ENCODE measurements at regions not wholly inside any gene's neighbourhood (a gene's known extent, or its start where the extent isn't known, plus 50 kb on each side); places are given as distances from the start of the nearest gene placed in this dataset.

DNA sequence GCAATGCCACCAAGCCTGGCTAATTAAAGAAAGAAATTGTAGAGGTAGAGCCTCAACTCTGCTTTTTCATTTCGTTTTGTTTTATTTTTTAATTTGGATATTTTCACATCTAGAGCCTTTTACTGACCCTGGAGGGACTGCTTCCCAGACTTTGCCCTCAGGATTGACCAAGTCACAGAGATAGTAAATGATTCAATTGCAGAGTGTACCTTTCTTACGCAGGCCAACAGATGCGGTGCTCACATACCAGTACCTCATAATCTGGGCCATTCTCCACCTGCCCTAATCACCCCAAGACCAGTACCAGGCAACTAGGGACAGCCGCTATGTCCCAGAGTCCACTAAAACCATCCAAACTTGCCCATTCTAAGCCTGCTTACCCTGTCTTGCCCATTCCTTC lies 110.8 kb downstream of the DDX1 start:
- H3K4me2 ChIP-seq (ENCODE audit: low read length): no peak overlapping the region
- H3K9me3 ChIP-seq (ENCODE audit: insufficient read depth, low read length): no peaks in the 10 kb centered on the region
- no peak overlapping the region for H3K9ac ChIP-seq (ENCODE audit: low read length)
- no peaks in the 10 kb centered on the region for H3K79me2 ChIP-seq (ENCODE audit: low read length)
- no peaks in the 10 kb centered on the region for H3K27me3 ChIP-seq (ENCODE audit: low read depth, low read length)
- TF ChIP-seq EZH2phosphoT487 (IDR thresholded peaks at IDR 0.05; ENCODE audit: low read depth): no peak
- TF ChIP-seq, protein P1, sequence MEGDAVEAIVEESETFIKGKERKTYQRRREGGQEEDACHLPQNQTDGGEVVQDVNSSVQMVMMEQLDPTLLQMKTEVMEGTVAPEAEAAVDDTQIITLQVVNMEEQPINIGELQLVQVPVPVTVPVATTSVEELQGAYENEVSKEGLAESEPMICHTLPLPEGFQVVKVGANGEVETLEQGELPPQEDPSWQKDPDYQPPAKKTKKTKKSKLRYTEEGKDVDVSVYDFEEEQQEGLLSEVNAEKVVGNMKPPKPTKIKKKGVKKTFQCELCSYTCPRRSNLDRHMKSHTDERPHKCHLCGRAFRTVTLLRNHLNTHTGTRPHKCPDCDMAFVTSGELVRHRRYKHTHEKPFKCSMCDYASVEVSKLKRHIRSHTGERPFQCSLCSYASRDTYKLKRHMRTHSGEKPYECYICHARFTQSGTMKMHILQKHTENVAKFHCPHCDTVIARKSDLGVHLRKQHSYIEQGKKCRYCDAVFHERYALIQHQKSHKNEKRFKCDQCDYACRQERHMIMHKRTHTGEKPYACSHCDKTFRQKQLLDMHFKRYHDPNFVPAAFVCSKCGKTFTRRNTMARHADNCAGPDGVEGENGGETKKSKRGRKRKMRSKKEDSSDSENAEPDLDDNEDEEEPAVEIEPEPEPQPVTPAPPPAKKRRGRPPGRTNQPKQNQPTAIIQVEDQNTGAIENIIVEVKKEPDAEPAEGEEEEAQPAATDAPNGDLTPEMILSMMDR (IDR thresholded peaks at IDR 0.05; ENCODE audit: low read depth, low read length): no peak
- no peak overlapping the region for H3K27ac ChIP-seq (ENCODE audit: low read length)
- H3K4me1 ChIP-seq (ENCODE audit: low read length): no peaks in the 10 kb centered on the region
- H2AFZ ChIP-seq (ENCODE audit: low read depth, low read length): no peak overlapping the region
- H4K20me1 ChIP-seq (ENCODE audit: insufficient read depth, low read length): no peaks in the 10 kb centered on the region
- no peak overlapping the region for H3K4me3 ChIP-seq (ENCODE audit: low read length)
- H3K36me3 ChIP-seq (replicated peaks; ENCODE audit: low read depth, low read length): no peaks in the 10 kb centered on the region

DNA sequence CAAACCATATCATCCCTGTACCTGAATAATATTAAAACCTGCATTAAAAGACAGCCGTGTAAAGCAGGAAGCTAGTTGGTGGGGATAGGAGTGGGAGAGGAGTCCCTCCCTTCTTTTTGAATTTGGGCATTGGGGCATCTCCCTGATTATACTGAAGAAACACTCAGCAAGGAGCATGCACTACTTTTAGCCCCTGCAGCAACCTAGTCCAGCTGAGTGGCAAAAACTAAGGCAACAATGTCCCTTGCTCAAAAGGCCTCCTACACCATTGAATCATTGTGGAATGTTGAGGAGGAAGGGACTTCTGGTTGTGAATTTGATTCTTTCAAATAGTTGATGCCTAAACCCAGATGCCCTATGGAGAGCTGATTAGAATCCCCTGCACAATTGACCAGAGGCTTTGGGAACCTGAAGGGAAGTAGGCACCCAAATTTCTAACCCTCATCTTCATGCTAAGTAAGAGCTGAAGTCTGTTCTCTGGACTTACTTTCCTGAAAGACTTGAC lies 111.7 kb downstream of the DDX1 start:
- H3K27ac ChIP-seq (ENCODE audit: low read length): no peak overlapping the region
- H3K4me1 ChIP-seq (ENCODE audit: low read length): no peaks in the 10 kb centered on the region
- no peaks in the 10 kb centered on the region for H3K9me3 ChIP-seq (ENCODE audit: insufficient read depth, low read length)
- H4K20me1 ChIP-seq (ENCODE audit: insufficient read depth, low read length): no peaks in the 10 kb centered on the region
- H3K27me3 ChIP-seq (ENCODE audit: low read depth, low read length): no peaks in the 10 kb centered on the region
- no peak for TF ChIP-seq EZH2phosphoT487 (IDR thresholded peaks at IDR 0.05; ENCODE audit: low read depth)
- TF ChIP-seq, protein P1 (IDR thresholded peaks at IDR 0.05; ENCODE audit: low read depth, low read length): no peak
- no peaks in the 10 kb centered on the region for H3K36me3 ChIP-seq (replicated peaks; ENCODE audit: low read depth, low read length)
- no peak overlapping the region for H3K4me2 ChIP-seq (ENCODE audit: low read length)
- no peak overlapping the region for H3K4me3 ChIP-seq (ENCODE audit: low read length)
- no peak overlapping the region for H3K9ac ChIP-seq (ENCODE audit: low read length)
- H2AFZ ChIP-seq (ENCODE audit: low read depth, low read length): no peak overlapping the region
- H3K79me2 ChIP-seq (ENCODE audit: low read length): no peaks in the 10 kb centered on the region

DNA sequence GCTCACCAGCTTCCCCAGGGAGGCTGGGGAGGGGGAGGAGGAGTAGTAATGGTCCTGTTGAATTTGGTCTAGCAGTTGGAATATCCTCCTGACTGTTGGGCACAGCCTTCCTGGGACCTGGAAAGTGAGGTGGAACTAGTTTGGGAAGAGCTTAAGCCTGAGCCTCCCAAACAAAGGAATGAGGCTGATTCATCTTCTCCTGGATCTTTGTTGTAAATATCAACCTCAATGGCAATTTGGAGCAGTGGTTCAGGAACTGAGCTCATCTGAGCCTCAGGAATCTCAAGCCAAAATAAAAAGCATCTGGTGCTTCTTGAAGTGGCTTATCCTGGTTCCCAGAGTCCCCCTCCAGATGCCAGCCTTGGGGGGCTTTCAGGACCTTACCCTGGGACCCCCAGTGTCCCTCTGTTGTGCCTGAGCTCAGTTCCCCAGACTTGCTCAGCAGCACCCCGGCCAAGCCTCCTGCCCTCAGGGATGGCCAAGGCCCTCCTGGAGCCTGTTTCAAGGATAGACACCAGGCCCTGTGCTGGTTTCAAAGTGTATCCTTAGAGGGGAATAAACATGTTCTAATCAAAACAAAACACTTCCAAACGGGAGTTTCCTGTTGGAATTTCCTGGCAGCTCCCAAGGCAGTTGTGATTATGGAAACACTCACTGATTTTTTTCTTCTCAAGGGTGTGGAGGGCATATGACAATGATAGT lies 112.6 kb downstream of the DDX1 start:
- Histone ChIP-seq H3K9ac (ENCODE audit: low read length) (no peak overlapping the region), H3K27ac (ENCODE audit: low read length) (no peak overlapping the region), H3K9me3 (ENCODE audit: insufficient read depth, low read length) (no peaks in the 10 kb centered on the region), H3K4me3 (ENCODE audit: low read length) (no peak overlapping the region), H2AFZ (ENCODE audit: low read depth, low read length) (no peak overlapping the region), H3K4me2 (ENCODE audit: low read length) (no peak overlapping the region), H3K79me2 (ENCODE audit: low read length) (no peaks in the 10 kb centered on the region), H3K4me1 (ENCODE audit: low read length) (no peaks in the 10 kb centered on the region), H3K27me3 (ENCODE audit: low read depth, low read length) (no peaks in the 10 kb centered on the region), H3K36me3 (replicated peaks; ENCODE audit: low read depth, low read length) (no peaks in the 10 kb centered on the region), H4K20me1 (ENCODE audit: insufficient read depth, low read length) (no peaks in the 10 kb centered on the region)
- no peak for TF ChIP-seq EZH2phosphoT487 (IDR thresholded peaks at IDR 0.05; ENCODE audit: low read depth)
- TF ChIP-seq, protein P1 (IDR thresholded peaks at IDR 0.05; ENCODE audit: low read depth, low read length): no peak

DNA sequence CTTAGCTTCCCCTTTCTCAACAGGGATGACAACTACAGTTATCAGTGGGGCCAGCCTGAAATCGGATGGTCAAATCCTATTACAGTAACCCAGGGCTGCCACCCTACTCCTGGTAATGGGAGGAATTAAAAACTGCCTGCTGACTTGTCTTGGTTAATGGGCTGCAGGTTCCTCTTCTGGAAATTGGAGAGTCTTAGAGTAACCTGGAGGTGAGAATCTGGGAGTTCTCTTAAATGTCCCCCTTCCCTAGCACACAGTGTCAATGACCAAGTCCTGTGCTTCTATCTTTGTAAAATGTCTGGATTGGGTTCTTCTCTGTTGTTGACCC lies 113.1 kb downstream of the DDX1 start:
- Histone ChIP-seq H3K27ac (ENCODE audit: low read length) (no peak overlapping the region), H3K4me3 (ENCODE audit: low read length) (no peak overlapping the region), H3K9me3 (ENCODE audit: insufficient read depth, low read length) (no peaks in the 10 kb centered on the region), H3K36me3 (replicated peaks; ENCODE audit: low read depth, low read length) (no peaks in the 10 kb centered on the region), H3K27me3 (ENCODE audit: low read depth, low read length) (no peaks in the 10 kb centered on the region), H3K9ac (ENCODE audit: low read length) (no peak overlapping the region), H3K4me1 (ENCODE audit: low read length) (no peaks in the 10 kb centered on the region), H4K20me1 (ENCODE audit: insufficient read depth, low read length) (no peaks in the 10 kb centered on the region), H3K4me2 (ENCODE audit: low read length) (no peak overlapping the region), H2AFZ (ENCODE audit: low read depth, low read length) (no peak overlapping the region), H3K79me2 (ENCODE audit: low read length) (no peaks in the 10 kb centered on the region)
- TF ChIP-seq, protein P1 (IDR thresholded peaks at IDR 0.05; ENCODE audit: low read depth, low read length): no peak

Measured in OCI-LY3 (cell line).